Astrocyte (in vitro differentiated cells and primary cell): ENCODE measurements at regions not wholly inside any gene's neighbourhood (a gene's known extent, or its start where the extent isn't known, plus 50 kb on each side); places are given as distances from the start of the nearest gene placed in this dataset.

ENCODE experiments used
- DNase-seq: peaks from one replicate; pipeline ENCODE4 v3.0.0-alpha.2; 2010; ENCODE audit warnings: low read depth
- FAIRE-seq: peaks from 2 replicates; lab custom pipeline; 2011; peaks lifted over from hg19 to GRCh38; lab: Jason Lieb, UNC
- H2AFZ ChIP-seq: 2 replicates; pipeline ENCODE4 v1.6.0; 2012; ENCODE audit warnings: low read depth, low read length, inconsistent platforms
- H3K27ac ChIP-seq: 2 replicates; pipeline ENCODE4 v1.5.1; 2011; ENCODE audit warnings: low read depth, low read length, inconsistent platforms
- H3K27me3 ChIP-seq: 2 replicates; pipeline ENCODE4 v1.6.0; 2011; ENCODE audit warnings: low read length, inconsistent platforms; ENCODE audit not compliant: insufficient read depth
- H3K36me3 ChIP-seq: 2 replicates; pipeline ENCODE4 v1.5.1; 2011; ENCODE audit warnings: low read length, inconsistent platforms; ENCODE audit not compliant: insufficient read depth
- H3K4me1 ChIP-seq: 2 replicates; pipeline ENCODE4 v1.5.1; 2011; ENCODE audit warnings: low read length, inconsistent platforms; ENCODE audit not compliant: insufficient read depth
- H3K4me2 ChIP-seq: 2 replicates; pipeline ENCODE4 v1.6.0; 2012; ENCODE audit warnings: low read length, inconsistent platforms
- H3K4me3 ChIP-seq: 2 replicates; pipeline ENCODE4 v1.5.1; 2011; ENCODE audit warnings: low read depth, mild to moderate bottlenecking, low read length, inconsistent platforms; ENCODE audit not compliant: insufficient read depth
- H3K79me2 ChIP-seq: 2 replicates; pipeline ENCODE4 v1.6.0; 2012; ENCODE audit warnings: mild to moderate bottlenecking, low read length, inconsistent platforms; ENCODE audit not compliant: insufficient read depth
- H3K9ac ChIP-seq: 2 replicates; pipeline ENCODE4 v1.6.0; 2012; ENCODE audit warnings: mild to moderate bottlenecking, low read length, inconsistent platforms
- H3K9me3 ChIP-seq: 2 replicates; pipeline ENCODE4 v1.5.1; 2012; ENCODE audit warnings: low read depth, mild to moderate bottlenecking, low read length, inconsistent platforms; ENCODE audit not compliant: insufficient read depth
- H4K20me1 ChIP-seq: 2 replicates; pipeline ENCODE4 v1.6.0; 2012; ENCODE audit warnings: low read length, inconsistent platforms; ENCODE audit not compliant: insufficient read depth
- H3K27ac Mint-ChIP-seq: one replicate; pipeline ENCODE4 v1.8.0; 2021; ENCODE audit warnings: mild to moderate bottlenecking, mixed read lengths; ENCODE audit not compliant: unreplicated experiment
- H3K27me3 Mint-ChIP-seq: one replicate; pipeline ENCODE4 v1.8.0; 2021; ENCODE audit warnings: low read depth, mixed read lengths; ENCODE audit not compliant: unreplicated experiment
- H3K36me3 Mint-ChIP-seq: one replicate; pipeline ENCODE4 v1.8.0; 2021; ENCODE audit warnings: low read depth, mixed read lengths; ENCODE audit not compliant: unreplicated experiment
- H3K4me1 Mint-ChIP-seq: one replicate; pipeline ENCODE4 v1.8.0; 2021; ENCODE audit warnings: low read depth, mixed read lengths; ENCODE audit not compliant: unreplicated experiment
- H3K4me3 Mint-ChIP-seq: one replicate; pipeline ENCODE4 v1.8.0; 2021; ENCODE audit warnings: mild to moderate bottlenecking, moderate library complexity, mixed read lengths; ENCODE audit not compliant: unreplicated experiment
- H3K9me3 Mint-ChIP-seq: one replicate; pipeline ENCODE4 v1.8.0; 2021; ENCODE audit warnings: mild to moderate bottlenecking, mixed read lengths; ENCODE audit not compliant: unreplicated experiment
- CTCF ChIP-seq: IDR thresholded peaks from 2 replicates; pipeline ENCODE4 v1.5.1; 2011; ENCODE audit warnings: low read depth, mild to moderate bottlenecking, inconsistent platforms, low read length, moderate library complexity; ENCODE audit not compliant: insufficient read depth
- EZH2 ChIP-seq: IDR thresholded peaks from 2 replicates; pipeline ENCODE4 v1.6.1; 2012; ENCODE audit warnings: mild to moderate bottlenecking, low read length, inconsistent platforms; ENCODE audit not compliant: insufficient read depth

GRCh38 chr2:22290302-22290701, 1094.7 kb upstream of the KLHL29 start:
- Mint-ChIP-seq H3K4me1 (peaks cover 6% of the 10 kb centered on the region), H3K27me3 (no peaks in the 10 kb centered on the region), H3K27ac (no peak overlapping the region), H3K9me3 (no peaks in the 10 kb centered on the region), H3K4me3 (no peak overlapping the region), H3K36me3 (no peaks in the 10 kb centered on the region)
- Histone ChIP-seq H3K79me2 (no peaks in the 10 kb centered on the region), H3K4me3 (no peak overlapping the region), H3K36me3 (no peaks in the 10 kb centered on the region), H3K27me3 (no peaks in the 10 kb centered on the region), H4K20me1 (no peaks in the 10 kb centered on the region), H2AFZ (no peak overlapping the region), H3K27ac (no peak overlapping the region), H3K9ac (no peak overlapping the region), H3K4me1 (no peaks in the 10 kb centered on the region), H3K4me2 (no peak overlapping the region), H3K9me3 (peaks cover 3% of the 10 kb centered on the region)
- no peak for TF ChIP-seq EZH2
- TF ChIP-seq CTCF, result no peak
- DNase-seq (no peak), FAIRE-seq (no peak)

GRCh38 chr2:22290909-22291473, 1094.0 kb upstream of the KLHL29 start:
- no peaks in the 10 kb centered on the region for H4K20me1 ChIP-seq
- Mint-ChIP-seq H3K4me3 (no peak overlapping the region), H3K4me1 (peaks cover 6% of the 10 kb centered on the region), H3K36me3 (no peaks in the 10 kb centered on the region), H3K9me3 (no peaks in the 10 kb centered on the region), H3K27ac (no peak overlapping the region), H3K27me3 (no peaks in the 10 kb centered on the region)
- H3K4me1 ChIP-seq, result no peaks in the 10 kb centered on the region
- H3K36me3 ChIP-seq, result no peaks in the 10 kb centered on the region
- H3K9ac ChIP-seq, result no peak overlapping the region
- TF ChIP-seq EZH2, result no peak
- TF ChIP-seq CTCF, result no peak
- no peak overlapping the region for H3K27ac ChIP-seq
- no peak overlapping the region for H2AFZ ChIP-seq
- H3K79me2 ChIP-seq, result no peaks in the 10 kb centered on the region
- peaks cover 3% of the 10 kb centered on the region for H3K9me3 ChIP-seq
- H3K27me3 ChIP-seq, result no peaks in the 10 kb centered on the region
- no peak overlapping the region for H3K4me2 ChIP-seq
- no peak for FAIRE-seq
- no peak overlapping the region for H3K4me3 ChIP-seq
- DNase-seq, result no peak

GRCh38 chr2:22301228-22301627, 1083.8 kb upstream of the KLHL29 start:
- Histone ChIP-seq H3K79me2 (no peaks in the 10 kb centered on the region), H3K36me3 (no peaks in the 10 kb centered on the region), H3K4me1 (no peaks in the 10 kb centered on the region), H4K20me1 (no peaks in the 10 kb centered on the region), H3K27ac (no peak overlapping the region), H3K4me3 (no peak overlapping the region), H3K4me2 (no peak overlapping the region), H2AFZ (no peak overlapping the region), H3K9ac (no peak overlapping the region), H3K9me3 (no peaks in the 10 kb centered on the region), H3K27me3 (no peaks in the 10 kb centered on the region)
- Mint-ChIP-seq H3K4me3 (no peak overlapping the region), H3K9me3 (peaks cover 2% of the 10 kb centered on the region), H3K27me3 (peaks cover 2% of the 10 kb centered on the region), H3K4me1 (no peaks in the 10 kb centered on the region), H3K27ac (no peak overlapping the region), H3K36me3 (no peaks in the 10 kb centered on the region)
- FAIRE-seq, result no peak
- DNase-seq, result no peak
- TF ChIP-seq CTCF (no peak), EZH2 (no peak)
